Rectal smooth muscle tissue (tissue), 1 donor: ENCODE measurements at regions not wholly inside any gene's neighbourhood (a gene's known extent, or its start where the extent isn't known, plus 50 kb on each side); places are given as distances from the start of the nearest gene placed in this dataset.

Experiments used
- H3K27ac ChIP-seq: one replicate; pipeline ENCODE4 v1.7.0; 2013; ENCODE audit warnings: low read depth, low read length, inconsistent platforms
- H3K27me3 ChIP-seq: one replicate; pipeline ENCODE4 v1.7.0; 2013; ENCODE audit warnings: low read length; ENCODE audit not compliant: control insufficient read depth, insufficient read depth
- H3K36me3 ChIP-seq: one replicate; pipeline ENCODE4 v1.7.0; 2013; ENCODE audit warnings: low read length; ENCODE audit not compliant: control insufficient read depth, insufficient read depth
- H3K4me1 ChIP-seq: one replicate; pipeline ENCODE4 v1.7.0; 2013; ENCODE audit warnings: low read length; ENCODE audit not compliant: control insufficient read depth, insufficient read depth
- H3K4me3 ChIP-seq: one replicate; pipeline ENCODE4 v1.7.0; 2013; ENCODE audit warnings: low read length
- H3K9ac ChIP-seq: one replicate; pipeline ENCODE4 v1.7.0; 2013; ENCODE audit warnings: low read length

- Histone ChIP-seq H3K27me3 (no peaks in the 10 kb centered on the region), H3K27ac (no peak overlapping the region), H3K4me3 (no peak overlapping the region)
Measured at GRCh38 chr2:19419211-19419880, 60.9 kb upstream of the OSR1 start.

GRCh38 chr2:19416784-19417684, 58.6 kb upstream of the OSR1 start:
- Histone ChIP-seq H3K4me3 (no peak overlapping the region), H3K36me3 (no peaks in the 10 kb centered on the region), H3K27me3 (no peaks in the 10 kb centered on the region), H3K4me1 (no peaks in the 10 kb centered on the region), H3K27ac (no peak overlapping the region), H3K9ac (no peak overlapping the region)

More at GRCh38 chr2:19419211-19419880, 60.9 kb upstream of the OSR1 start:
- H3K4me1 ChIP-seq, result no peaks in the 10 kb centered on the region
- no peaks in the 10 kb centered on the region for H3K36me3 ChIP-seq
- H3K9ac ChIP-seq, result no peak overlapping the region

GRCh38 chr2:19416083-19416482, 57.7 kb upstream of the OSR1 start:
- Histone ChIP-seq H3K27ac (no peak overlapping the region), H3K27me3 (no peaks in the 10 kb centered on the region), H3K36me3 (no peaks in the 10 kb centered on the region), H3K9ac (no peak overlapping the region), H3K4me3 (no peak overlapping the region), H3K4me1 (no peaks in the 10 kb centered on the region)

- no peaks in the 10 kb centered on the region for H3K36me3 ChIP-seq
- H3K4me3 ChIP-seq, result no peak overlapping the region
- no peaks in the 10 kb centered on the region for H3K27me3 ChIP-seq
- no peak overlapping the region for H3K27ac ChIP-seq
- no peak overlapping the region for H3K9ac ChIP-seq
- H3K4me1 ChIP-seq, result no peaks in the 10 kb centered on the region
Measured at GRCh38 chr2:19409046-19409445, 50.6 kb upstream of the OSR1 start.

- no peak overlapping the region for H3K4me3 ChIP-seq
- no peaks in the 10 kb centered on the region for H3K4me1 ChIP-seq
- H3K27ac ChIP-seq, result no peak overlapping the region
- no peaks in the 10 kb centered on the region for H3K36me3 ChIP-seq
- H3K9ac ChIP-seq, result no peak overlapping the region
- no peaks in the 10 kb centered on the region for H3K27me3 ChIP-seq
Measured at GRCh38 chr2:19408592-19408991, 50.2 kb upstream of the OSR1 start.
